ENCODE measurements at regions not wholly inside any gene's neighbourhood (a gene's known extent, or its start where the extent isn't known, plus 50 kb on each side); places are given as distances from the start of the nearest gene placed in this dataset.

DNA sequence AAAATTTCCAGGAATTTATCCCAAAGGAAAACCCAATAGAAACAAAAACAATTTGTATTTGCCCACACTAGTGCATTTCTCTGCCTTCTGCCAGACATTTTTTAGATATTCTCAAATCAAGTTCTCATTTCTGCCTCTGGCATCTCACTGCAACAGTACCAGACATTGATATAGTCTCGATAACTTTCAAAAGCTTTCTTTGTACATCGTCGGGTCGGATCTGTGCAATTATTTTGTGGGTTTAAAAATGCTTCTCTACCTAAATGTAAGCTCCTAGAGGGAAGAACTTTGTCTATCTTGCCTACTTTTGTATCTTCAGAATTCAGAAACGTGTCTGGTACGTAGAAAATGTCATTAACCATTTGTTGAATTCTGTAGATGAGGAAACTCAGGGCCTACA lies 125.5 kb upstream of the LIFR start:
- peaks cover 0 to 3% (median 2%) of the 10 kb centered on the region in 3 donors for H3K27me3 Mint-ChIP-seq (ENCODE audit: low read depth in 3 of 3)
- H2AFZ ChIP-seq (ENCODE audit: insufficient read depth, low read depth, low read length, poor library complexity, severe bottlenecking): no peak overlapping the region
- no peak overlapping the region for H3K4me3 ChIP-seq (replicated peaks in 1 of 3; ENCODE audit: low read depth in 2 of 3, low read length in 3 of 3)
- H3K4me1 ChIP-seq (ENCODE audit: control insufficient read depth in 1 of 2, insufficient read depth in 2 of 2, low read length in 2 of 2): no peaks in the 10 kb centered on the region
- intact Hi-C loops (cut with micrococcal nuclease): no loop called here
- H3K4me1 Mint-ChIP-seq: no peaks in the 10 kb centered on the region
- DNase-seq: no peak
- H3K9me3 Mint-ChIP-seq: peaks cover 0 to 3% (median 1%) of the 10 kb centered on the region in 7 donors
- TF ChIP-seq, protein P1, sequence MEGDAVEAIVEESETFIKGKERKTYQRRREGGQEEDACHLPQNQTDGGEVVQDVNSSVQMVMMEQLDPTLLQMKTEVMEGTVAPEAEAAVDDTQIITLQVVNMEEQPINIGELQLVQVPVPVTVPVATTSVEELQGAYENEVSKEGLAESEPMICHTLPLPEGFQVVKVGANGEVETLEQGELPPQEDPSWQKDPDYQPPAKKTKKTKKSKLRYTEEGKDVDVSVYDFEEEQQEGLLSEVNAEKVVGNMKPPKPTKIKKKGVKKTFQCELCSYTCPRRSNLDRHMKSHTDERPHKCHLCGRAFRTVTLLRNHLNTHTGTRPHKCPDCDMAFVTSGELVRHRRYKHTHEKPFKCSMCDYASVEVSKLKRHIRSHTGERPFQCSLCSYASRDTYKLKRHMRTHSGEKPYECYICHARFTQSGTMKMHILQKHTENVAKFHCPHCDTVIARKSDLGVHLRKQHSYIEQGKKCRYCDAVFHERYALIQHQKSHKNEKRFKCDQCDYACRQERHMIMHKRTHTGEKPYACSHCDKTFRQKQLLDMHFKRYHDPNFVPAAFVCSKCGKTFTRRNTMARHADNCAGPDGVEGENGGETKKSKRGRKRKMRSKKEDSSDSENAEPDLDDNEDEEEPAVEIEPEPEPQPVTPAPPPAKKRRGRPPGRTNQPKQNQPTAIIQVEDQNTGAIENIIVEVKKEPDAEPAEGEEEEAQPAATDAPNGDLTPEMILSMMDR (IDR thresholded peaks at IDR 0.05): no peak
- no peak overlapping the region for H3K27ac ChIP-seq (ENCODE audit: low read depth in 1 of 2, low read length in 2 of 2)
- no peaks in the 10 kb centered on the region for H4K20me1 ChIP-seq (ENCODE audit: insufficient read depth, low read length)
- no peaks in the 10 kb centered on the region for H3K36me3 ChIP-seq (replicated peaks in 1 of 2; ENCODE audit: control insufficient read depth in 1 of 2, insufficient read depth in 2 of 2, low read length in 2 of 2)
- no peak overlapping the region for H3K9ac ChIP-seq (ENCODE audit: insufficient read depth, low read length, poor library complexity, severe bottlenecking)
- no peak overlapping the region for H3K4me2 ChIP-seq (replicated peaks; ENCODE audit: extremely low read depth, low read length, poor library complexity, severe bottlenecking)
- no peaks in the 10 kb centered on the region for H3K79me2 ChIP-seq (ENCODE audit: insufficient read depth, low read length)
- WGBS (ENCODE audit: insufficient coverage): no CpG with 5 or more reads among the region's 6 CpGs
- H3K4me3 Mint-ChIP-seq: no peak overlapping the region
- no peaks in the 10 kb centered on the region for H3K9me3 ChIP-seq (replicated peaks in 1 of 2; ENCODE audit: control insufficient read depth in 1 of 2, insufficient read depth in 1 of 2, low read length in 2 of 2)
- H3K27ac Mint-ChIP-seq: no peak overlapping the region
- H3K27me3 ChIP-seq (ENCODE audit: control insufficient read depth in 2 of 2, insufficient read depth in 2 of 2, low read length in 2 of 2): no peaks in the 10 kb centered on the region
- no peaks in the 10 kb centered on the region for H3K36me3 Mint-ChIP-seq

DNA sequence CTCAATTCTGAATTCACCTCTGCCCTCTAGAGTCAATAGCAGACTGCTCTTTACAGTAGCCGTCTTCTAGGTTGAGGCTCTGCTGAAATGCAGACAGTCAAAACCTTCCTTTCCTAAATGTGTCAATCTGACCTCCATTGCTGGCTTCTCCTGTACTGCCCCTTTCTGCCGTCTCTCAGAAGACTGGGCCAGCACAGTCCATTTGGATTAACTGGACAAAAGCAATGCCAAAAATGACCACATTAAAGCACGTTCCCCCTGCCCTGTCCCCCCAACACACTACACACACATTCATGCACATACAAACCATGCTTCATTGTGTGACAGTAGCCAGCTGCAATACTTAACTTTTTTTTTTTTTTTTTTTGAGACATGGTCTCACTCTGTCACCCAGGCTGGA lies 130.2 kb upstream of the LIFR start:
- Mint-ChIP-seq H3K9me3 (peaks cover 0 to 7% (median 2%) of the 10 kb centered on the region in 7 donors), H3K27me3 (ENCODE audit: low read depth in 3 of 3) (peaks cover 0 to 7% (median 0%) of the 10 kb centered on the region in 3 donors), H3K36me3 (no peaks in the 10 kb centered on the region), H3K4me3 (no peak overlapping the region), H3K4me1 (no peaks in the 10 kb centered on the region), H3K27ac (no peak overlapping the region)
- no peaks in the 10 kb centered on the region for H3K36me3 ChIP-seq (replicated peaks in 1 of 2; ENCODE audit: control insufficient read depth in 1 of 2, insufficient read depth in 2 of 2, low read length in 2 of 2)
- no peak overlapping the region for H3K9ac ChIP-seq (ENCODE audit: insufficient read depth, low read length, poor library complexity, severe bottlenecking)
- H4K20me1 ChIP-seq (ENCODE audit: insufficient read depth, low read length): no peaks in the 10 kb centered on the region
- H2AFZ ChIP-seq (ENCODE audit: insufficient read depth, low read depth, low read length, poor library complexity, severe bottlenecking): no peak overlapping the region
- H3K4me2 ChIP-seq (replicated peaks; ENCODE audit: extremely low read depth, low read length, poor library complexity, severe bottlenecking): no peak overlapping the region
- no peaks in the 10 kb centered on the region for H3K4me1 ChIP-seq (ENCODE audit: control insufficient read depth in 1 of 2, insufficient read depth in 2 of 2, low read length in 2 of 2)
- no peaks in the 10 kb centered on the region for H3K79me2 ChIP-seq (ENCODE audit: insufficient read depth, low read length)
- 88% methylated on average over 3 of the region's 3 CpGs for WGBS (ENCODE audit: insufficient coverage)
- H3K27ac ChIP-seq (ENCODE audit: low read depth in 1 of 2, low read length in 2 of 2): no peak overlapping the region
- no peaks in the 10 kb centered on the region for H3K27me3 ChIP-seq (ENCODE audit: control insufficient read depth in 2 of 2, insufficient read depth in 2 of 2, low read length in 2 of 2)
- H3K9me3 ChIP-seq (replicated peaks in 1 of 2; ENCODE audit: control insufficient read depth in 1 of 2, insufficient read depth in 1 of 2, low read length in 2 of 2): no peaks in the 10 kb centered on the region
- DNase-seq: no peak
- intact Hi-C loops (cut with micrococcal nuclease): no loop called here
- TF ChIP-seq, protein P1 (IDR thresholded peaks at IDR 0.05): no peak
- no peak overlapping the region for H3K4me3 ChIP-seq (replicated peaks in 1 of 3; ENCODE audit: low read depth in 2 of 3, low read length in 3 of 3)

All from CD14-positive monocyte (primary cell).